Lower lobe of right lung (tissue), 2 donors: ENCODE measurements at regions not wholly inside any gene's neighbourhood (a gene's known extent, or its start where the extent isn't known, plus 50 kb on each side); places are given as distances from the start of the nearest gene placed in this dataset.
"Not testable (repeated sequence)": the region's sequence is repeated elsewhere in the genome, so short reads cannot be mapped to it uniquely, and the experiment has no call there.

Experiments used
- ATAC-seq, 2 donors: fragments of 200-7000 bp; cut with Tn5 transposase; one replicate each; pipeline ENCODE4 v1.9.1; 2020 to 2022; ENCODE audit warnings: mild to moderate bottlenecking in 2 of 2, moderate library complexity in 2 of 2
- DNase-seq: peaks from one replicate; pipeline ENCODE4 v3.0.0-alpha.2; 2020
- H3K27ac ChIP-seq: fragments of 200-600 bp; one replicate; pipeline ENCODE4 v1.8.0; 2022
- H3K27me3 ChIP-seq: fragments of 200-600 bp; one replicate; pipeline ENCODE4 v1.8.0; 2022; ENCODE audit warnings: low read depth
- H3K36me3 ChIP-seq: fragments of 200-600 bp; one replicate; pipeline ENCODE4 v1.8.0; 2022; ENCODE audit warnings: mild to moderate bottlenecking
- H3K4me1 ChIP-seq: fragments of 200-600 bp; one replicate; pipeline ENCODE4 v1.8.0; 2022
- H3K4me3 ChIP-seq: fragments of 200-600 bp; one replicate; pipeline ENCODE4 v1.8.0; 2022; ENCODE audit warnings: mild to moderate bottlenecking
- H3K9me3 ChIP-seq: fragments of 200-600 bp; one replicate; pipeline ENCODE4 v1.8.0; 2022
- intact Hi-C: fragments of 100-400 bp; cut with DNase I; formaldehyde crosslinking; loops from one replicate; pipeline ENCODE4 v1.11.0; 2022
- TF ChIP-seq, protein P1 (sequence below): fragments of 200-600 bp; IDR thresholded peaks from one replicate; pipeline ENCODE4 v1.8.0; 2022; ENCODE audit warnings: antibody characterized with exemption, mild to moderate bottlenecking
- donor health status: DM: no; HTN: yes; CAD: no; lungs with severe emphysema.

DNA sequence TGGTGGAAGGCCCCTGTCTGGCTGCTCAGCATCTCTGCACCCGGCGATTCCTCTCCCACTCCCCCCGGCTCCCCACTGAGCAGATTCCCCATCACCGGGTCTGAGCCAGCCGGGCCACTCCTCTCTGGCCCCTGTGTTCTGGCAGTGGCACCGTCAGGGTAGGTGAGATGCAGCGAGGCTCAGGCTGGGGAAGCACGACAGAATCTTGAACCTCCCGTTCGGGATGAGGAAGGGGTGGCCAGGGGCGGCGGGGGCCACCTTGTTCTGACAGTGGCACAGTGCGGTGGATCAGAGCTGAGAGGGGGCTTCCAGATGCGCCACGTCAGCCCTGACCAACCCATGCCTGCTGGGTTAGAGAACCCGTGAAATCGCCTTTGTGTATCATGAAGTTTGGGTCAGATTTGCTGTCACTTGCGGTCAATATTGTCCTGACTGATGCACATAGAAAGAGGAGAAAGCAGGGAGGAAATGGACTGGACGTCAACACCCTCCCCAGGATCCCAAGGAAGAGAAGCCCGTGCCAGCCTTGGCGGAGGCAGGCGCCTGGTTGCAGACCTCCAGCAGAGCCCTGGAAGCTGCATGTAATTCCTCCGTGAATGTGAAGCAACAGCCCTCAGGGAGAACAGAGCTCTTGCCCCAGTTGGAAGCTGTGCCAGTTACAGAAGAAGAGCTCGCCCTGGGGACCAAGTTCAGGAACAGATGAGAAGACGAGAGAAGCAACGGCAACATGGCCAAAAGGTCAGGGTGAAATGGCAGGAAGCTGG lies 137.1 kb upstream of the SFSWAP start:
- intact Hi-C loops: no loop called here
- Histone ChIP-seq H3K9me3 (no peaks in the 10 kb centered on the region), H3K27me3 (peaks cover 55% of the 10 kb centered on the region), H3K27ac (no peak overlapping the region), H3K4me3 (no peak overlapping the region), H3K4me1 (no peaks in the 10 kb centered on the region), H3K36me3 (no peaks in the 10 kb centered on the region)
- DNase-seq: no peak
- TF ChIP-seq, protein P1, sequence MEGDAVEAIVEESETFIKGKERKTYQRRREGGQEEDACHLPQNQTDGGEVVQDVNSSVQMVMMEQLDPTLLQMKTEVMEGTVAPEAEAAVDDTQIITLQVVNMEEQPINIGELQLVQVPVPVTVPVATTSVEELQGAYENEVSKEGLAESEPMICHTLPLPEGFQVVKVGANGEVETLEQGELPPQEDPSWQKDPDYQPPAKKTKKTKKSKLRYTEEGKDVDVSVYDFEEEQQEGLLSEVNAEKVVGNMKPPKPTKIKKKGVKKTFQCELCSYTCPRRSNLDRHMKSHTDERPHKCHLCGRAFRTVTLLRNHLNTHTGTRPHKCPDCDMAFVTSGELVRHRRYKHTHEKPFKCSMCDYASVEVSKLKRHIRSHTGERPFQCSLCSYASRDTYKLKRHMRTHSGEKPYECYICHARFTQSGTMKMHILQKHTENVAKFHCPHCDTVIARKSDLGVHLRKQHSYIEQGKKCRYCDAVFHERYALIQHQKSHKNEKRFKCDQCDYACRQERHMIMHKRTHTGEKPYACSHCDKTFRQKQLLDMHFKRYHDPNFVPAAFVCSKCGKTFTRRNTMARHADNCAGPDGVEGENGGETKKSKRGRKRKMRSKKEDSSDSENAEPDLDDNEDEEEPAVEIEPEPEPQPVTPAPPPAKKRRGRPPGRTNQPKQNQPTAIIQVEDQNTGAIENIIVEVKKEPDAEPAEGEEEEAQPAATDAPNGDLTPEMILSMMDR: no peak
- ATAC-seq: no peak

DNA sequence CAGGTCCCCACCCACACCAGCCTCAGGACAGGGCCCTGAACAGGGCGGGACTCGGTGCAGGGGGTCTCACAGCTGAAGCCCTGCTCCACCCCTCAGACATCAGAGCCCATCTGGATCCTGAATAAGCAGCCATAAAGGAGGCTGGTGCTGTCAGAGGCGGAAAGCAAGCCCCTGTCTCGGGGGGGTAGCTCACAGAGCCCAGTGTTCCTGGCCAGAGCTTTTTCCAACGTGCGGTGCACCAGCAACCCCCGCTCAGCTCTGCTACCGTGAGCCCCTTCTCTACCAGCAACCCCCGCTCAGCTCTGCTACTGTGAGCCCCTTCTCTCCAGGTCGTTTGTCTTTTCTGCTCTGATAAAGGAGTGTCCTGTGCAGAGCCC lies 136.5 kb upstream of the SFSWAP start:
- Histone ChIP-seq H3K9me3 (no peaks in the 10 kb centered on the region), H3K4me1 (no peaks in the 10 kb centered on the region), H3K4me3 (no peak overlapping the region), H3K27me3 (peaks cover 54% of the 10 kb centered on the region), H3K27ac (no peak overlapping the region), H3K36me3 (no peaks in the 10 kb centered on the region)
- DNase-seq (no peak), ATAC-seq (no peak)
- TF ChIP-seq, protein P1: no peak
- intact Hi-C loops: no loop called here

DNA sequence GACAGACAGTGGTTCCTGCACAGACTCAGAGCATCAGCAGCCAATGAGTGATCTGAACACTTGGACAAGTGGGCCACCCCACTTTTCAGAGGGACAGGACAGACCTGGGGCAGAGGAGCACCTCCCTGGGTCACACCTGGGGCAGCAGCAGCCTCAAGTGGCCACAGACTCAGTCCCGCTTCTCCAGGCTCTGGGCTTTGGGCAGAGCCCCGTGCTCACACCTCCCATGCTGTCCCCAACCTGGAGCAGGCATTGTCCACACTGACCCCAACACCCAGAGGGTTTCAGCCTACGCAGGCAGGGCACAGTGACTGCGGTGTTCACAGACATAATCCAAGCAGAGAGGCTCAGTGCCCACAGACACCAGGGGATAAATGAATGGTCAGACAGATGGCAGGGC lies 135.5 kb upstream of the SFSWAP start:
- no peak overlapping the region for H3K27ac ChIP-seq
- TF ChIP-seq, protein P1: no peak
- no peak for ATAC-seq
- H3K4me1 ChIP-seq: no peaks in the 10 kb centered on the region
- no peaks in the 10 kb centered on the region for H3K9me3 ChIP-seq
- H3K4me3 ChIP-seq: no peak overlapping the region
- H3K27me3 ChIP-seq: peaks cover 47% of the 10 kb centered on the region
- intact Hi-C loops: no loop called here
- no peaks in the 10 kb centered on the region for H3K36me3 ChIP-seq
- DNase-seq: no peak

DNA sequence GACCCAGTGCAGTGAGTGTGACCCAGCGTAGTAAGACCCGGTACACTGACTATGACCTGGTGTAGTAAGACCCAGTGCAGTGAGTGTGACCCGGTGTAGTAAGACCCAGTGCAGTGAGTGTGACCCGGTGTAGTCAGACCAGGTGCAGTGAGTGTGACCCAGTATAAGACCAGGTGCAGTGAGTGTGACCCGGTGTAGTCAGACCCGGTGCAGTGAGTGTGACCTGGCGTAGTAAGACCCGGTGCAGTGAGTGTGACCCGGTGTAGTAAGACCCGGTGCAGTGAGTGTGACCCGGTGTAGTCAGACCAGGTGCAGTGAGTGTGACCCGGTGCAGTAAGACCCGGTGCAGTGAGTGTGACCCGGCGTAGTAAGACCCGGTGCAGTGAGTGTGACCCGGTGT lies 134.2 kb upstream of the SFSWAP start:
- H3K36me3 ChIP-seq, H3K27ac ChIP-seq, DNase-seq, ATAC-seq, H3K4me1 ChIP-seq, intact Hi-C loops, H3K4me3 ChIP-seq, H3K9me3 ChIP-seq: not testable (repeated sequence)
- H3K27me3 ChIP-seq: peaks cover 41% of the 10 kb centered on the region

DNA sequence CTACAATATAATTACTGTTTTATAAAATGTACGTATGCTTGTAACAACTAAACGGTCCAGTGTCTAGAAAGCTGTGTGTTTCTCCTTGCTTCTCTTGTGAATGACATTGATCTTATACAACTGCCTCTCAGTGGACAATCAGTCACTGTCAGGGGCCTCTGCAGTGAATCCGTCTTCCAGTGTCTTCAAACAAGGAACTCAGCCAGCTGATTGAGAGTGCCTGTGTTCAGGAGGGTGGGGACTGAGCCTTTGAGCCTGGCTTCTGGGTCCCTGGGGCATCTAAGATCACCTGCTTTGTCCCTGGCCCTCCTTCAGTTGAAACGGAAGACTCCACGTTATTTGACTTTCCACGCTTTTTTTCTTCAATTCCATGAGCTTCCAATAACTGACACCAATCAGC lies 133.1 kb upstream of the SFSWAP start:
- H3K4me1 ChIP-seq: no peaks in the 10 kb centered on the region
- H3K36me3 ChIP-seq: no peaks in the 10 kb centered on the region
- H3K9me3 ChIP-seq: no peaks in the 10 kb centered on the region
- ATAC-seq: no peak
- H3K27me3 ChIP-seq: peaks cover 32% of the 10 kb centered on the region
- no peak overlapping the region for H3K4me3 ChIP-seq
- no peak overlapping the region for H3K27ac ChIP-seq
- intact Hi-C loops: no loop called here
- TF ChIP-seq, protein P1: no peak
- no peak for DNase-seq

DNA sequence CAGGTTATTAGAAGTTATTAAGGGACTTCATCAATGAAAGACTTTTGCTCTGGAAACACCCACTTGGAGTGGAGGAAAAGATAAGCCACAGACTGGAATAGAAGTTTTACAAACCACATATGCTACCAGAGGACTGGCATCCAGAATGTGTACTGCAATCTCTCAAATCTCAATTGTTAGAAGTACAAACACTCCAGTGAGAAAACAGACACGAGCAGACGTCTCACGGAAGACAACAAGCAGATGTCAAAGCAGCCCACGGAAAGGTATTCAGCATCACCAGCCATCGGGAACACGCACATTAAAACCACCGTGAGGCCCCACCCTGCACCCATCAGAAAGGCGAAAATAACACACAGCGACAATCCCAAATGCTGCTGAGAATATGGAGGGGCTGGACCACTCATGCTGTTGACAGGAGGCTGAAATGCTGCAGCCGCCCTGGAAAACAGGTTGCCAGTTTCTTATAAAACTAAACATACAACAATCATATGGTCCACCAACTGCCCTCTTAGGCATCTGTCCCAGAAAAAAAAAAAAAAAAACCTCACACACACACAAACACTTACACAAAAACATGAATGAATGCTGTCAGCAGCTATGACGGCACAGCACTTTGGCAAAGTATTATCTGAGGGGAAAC lies 131.9 kb upstream of the SFSWAP start:
- no peaks in the 10 kb centered on the region for H3K36me3 ChIP-seq
- ATAC-seq (no peak), DNase-seq (no peak)
- intact Hi-C loops: no loop called here
- no peaks in the 10 kb centered on the region for H3K9me3 ChIP-seq
- H3K4me3 ChIP-seq: no peak overlapping the region
- TF ChIP-seq, protein P1: no peak
- no peaks in the 10 kb centered on the region for H3K4me1 ChIP-seq
- H3K27ac ChIP-seq: no peak overlapping the region
- peaks cover 26% of the 10 kb centered on the region for H3K27me3 ChIP-seq
